D721Med (cell line): ENCODE measurements at regions not wholly inside any gene's neighbourhood (a gene's known extent, or its start where the extent isn't known, plus 50 kb on each side); places are given as distances from the start of the nearest gene placed in this dataset.

Source experiments
- DNase-seq: peaks from one replicate; pipeline ENCODE4 v3.0.0; 2011; ENCODE audit warnings: low spot score; ENCODE audit not compliant: insufficient read length
- FAIRE-seq: peaks from 2 replicates; lab custom pipeline; 2011; peaks lifted over from hg19 to GRCh38; lab: Jason Lieb, UNC
- TF ChIP-seq, protein P1 (sequence below): IDR thresholded peaks from 2 replicates; pipeline ENCODE4 v1.5.1; 2012; ENCODE audit warnings: mild to moderate bottlenecking, control low read depth; ENCODE audit not compliant: insufficient read depth; ENCODE audit errors: missing control alignments

DNA sequence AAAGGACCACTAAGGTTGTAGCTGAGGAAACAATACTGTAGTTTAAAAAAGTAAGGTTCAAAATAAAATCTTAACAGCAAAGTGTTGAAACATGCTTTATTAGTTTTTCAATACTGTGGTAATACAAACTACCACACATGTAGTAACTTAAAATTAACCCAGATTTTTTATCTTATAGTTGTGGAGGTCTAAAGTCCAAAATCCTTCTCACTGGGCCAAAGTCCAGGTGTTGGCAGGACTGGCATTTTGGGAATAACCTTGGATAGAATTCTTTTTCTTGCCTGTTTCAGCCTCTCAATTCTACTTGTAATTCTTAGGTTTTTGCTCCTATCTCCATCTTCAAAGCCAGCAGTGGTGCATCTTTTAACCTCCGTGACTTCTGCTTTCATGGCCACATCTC lies 942.0 kb downstream of the TSN start:
- DNase-seq (no peak), FAIRE-seq (no peak)

DNA sequence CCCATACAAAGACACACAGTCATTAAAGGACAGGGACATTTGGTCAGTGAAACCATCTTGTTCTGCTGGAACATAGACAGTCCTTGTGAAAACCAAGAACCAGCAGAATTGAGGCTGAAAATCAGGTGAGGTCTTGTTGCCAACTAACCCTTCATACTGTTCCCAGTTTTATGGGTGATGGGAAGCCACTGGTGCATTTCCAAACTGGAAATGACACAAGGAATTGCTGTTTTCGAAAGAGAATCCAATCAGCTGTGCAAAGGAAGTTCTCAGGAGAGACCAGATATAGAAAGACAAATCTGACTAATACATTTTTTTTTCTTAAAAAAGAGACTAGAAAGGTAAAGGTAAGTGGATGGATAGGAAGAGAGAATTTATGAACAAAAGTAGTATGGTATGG lies 948.2 kb downstream of the TSN start:
- DNase-seq (no peak), FAIRE-seq (no peak)
- TF ChIP-seq, protein P1, sequence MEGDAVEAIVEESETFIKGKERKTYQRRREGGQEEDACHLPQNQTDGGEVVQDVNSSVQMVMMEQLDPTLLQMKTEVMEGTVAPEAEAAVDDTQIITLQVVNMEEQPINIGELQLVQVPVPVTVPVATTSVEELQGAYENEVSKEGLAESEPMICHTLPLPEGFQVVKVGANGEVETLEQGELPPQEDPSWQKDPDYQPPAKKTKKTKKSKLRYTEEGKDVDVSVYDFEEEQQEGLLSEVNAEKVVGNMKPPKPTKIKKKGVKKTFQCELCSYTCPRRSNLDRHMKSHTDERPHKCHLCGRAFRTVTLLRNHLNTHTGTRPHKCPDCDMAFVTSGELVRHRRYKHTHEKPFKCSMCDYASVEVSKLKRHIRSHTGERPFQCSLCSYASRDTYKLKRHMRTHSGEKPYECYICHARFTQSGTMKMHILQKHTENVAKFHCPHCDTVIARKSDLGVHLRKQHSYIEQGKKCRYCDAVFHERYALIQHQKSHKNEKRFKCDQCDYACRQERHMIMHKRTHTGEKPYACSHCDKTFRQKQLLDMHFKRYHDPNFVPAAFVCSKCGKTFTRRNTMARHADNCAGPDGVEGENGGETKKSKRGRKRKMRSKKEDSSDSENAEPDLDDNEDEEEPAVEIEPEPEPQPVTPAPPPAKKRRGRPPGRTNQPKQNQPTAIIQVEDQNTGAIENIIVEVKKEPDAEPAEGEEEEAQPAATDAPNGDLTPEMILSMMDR: no peak

More for the DNA sequence above, 942.0 kb downstream of the TSN start:
- TF ChIP-seq, protein P1: no peak

DNA sequence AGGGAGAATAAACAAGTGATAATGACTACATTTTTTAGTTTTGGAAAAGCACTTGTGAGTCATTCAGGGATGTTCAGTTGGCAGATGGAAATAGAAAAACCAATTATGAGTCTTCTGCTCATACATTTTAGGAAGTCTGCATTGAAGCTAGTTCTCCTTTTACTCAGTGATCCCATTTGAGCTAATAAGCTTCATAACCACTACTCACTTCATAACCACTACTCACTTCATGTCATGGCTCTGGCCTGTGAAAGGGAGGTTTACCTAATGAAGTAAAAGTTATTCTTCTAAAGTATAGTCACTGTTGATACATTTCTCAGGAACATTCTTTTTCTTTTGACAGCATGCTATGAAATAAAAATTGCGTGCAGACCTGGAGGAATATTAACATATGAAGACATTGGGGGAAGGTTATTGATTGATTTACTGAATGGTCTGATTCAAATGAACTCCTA lies 948.7 kb downstream of the TSN start:
- TF ChIP-seq, protein P1: no peak
- FAIRE-seq: no peak
- no peak for DNase-seq

DNA sequence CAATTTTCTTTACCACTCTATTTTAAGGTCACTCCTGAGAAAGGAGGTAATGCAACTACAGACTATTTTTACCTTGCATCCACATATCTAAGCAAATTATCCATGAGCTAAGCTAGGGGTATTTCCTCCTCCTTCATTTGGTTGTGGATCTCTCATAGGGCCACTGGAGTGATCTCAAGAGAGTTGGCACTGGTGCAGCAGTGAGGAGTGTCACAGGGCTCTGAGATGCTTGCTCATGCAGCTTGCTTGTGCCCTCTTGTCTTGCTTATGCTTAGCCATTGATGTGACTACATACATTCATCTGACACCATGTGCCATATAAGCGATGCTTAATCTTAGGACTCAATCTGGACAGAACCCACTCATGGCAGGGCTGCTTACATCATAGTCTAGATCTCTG lies 950.3 kb downstream of the TSN start:
- no peak for FAIRE-seq
- no peak for DNase-seq
- TF ChIP-seq, protein P1: no peak

DNA sequence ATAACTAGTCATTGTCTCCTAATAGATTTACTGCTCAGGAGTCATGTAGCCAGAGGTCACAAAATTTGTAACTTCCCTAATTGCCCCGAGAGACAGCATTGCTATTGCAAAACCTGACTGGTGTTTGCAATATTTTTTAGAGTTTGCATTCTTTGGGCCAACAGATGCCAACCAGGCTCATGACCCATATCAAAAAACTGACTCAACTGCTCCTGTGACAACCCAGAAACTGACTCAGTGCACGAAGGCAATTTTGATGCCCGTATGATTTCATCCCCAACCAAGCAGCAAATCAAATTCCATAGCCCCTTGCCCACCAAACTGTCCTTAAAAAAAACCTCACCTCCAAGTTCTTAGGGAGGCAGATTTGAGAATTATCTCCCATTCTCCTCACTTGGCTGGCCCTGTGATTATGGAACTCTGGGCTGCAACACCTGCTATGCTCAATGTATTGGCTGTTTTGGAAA lies 951.3 kb downstream of the TSN start:
- TF ChIP-seq, protein P1: no peak
- no peak for DNase-seq
- no peak for FAIRE-seq

DNA sequence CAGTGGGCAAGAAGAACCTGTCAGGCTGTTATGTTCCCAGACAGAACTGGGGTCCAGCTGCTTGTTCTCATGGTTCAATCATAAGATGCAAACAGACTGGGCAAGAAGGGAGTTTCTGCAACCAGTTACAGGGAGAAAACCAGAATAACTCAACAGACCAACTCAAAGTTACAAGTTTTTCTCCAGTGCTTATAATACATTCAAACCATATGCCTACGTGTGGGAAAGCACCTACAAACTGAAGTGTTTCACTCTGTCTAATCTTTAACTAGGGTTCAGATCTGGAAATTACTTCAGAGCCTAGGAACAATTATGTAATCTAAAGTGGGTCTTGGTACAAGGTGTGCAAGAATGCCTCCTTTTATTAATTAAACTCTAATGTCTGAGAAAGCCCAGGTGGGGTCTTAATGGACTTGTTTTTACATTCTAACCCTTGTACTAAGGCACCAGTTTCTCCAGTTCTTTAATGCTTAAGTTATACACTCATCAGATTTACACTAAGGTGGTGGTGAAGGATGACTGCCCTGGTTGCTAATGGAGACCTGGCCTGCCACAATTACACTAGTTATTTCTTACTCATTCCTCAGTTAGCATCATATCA lies 951.9 kb downstream of the TSN start:
- TF ChIP-seq, protein P1: no peak
- DNase-seq (no peak), FAIRE-seq (no peak)

DNA sequence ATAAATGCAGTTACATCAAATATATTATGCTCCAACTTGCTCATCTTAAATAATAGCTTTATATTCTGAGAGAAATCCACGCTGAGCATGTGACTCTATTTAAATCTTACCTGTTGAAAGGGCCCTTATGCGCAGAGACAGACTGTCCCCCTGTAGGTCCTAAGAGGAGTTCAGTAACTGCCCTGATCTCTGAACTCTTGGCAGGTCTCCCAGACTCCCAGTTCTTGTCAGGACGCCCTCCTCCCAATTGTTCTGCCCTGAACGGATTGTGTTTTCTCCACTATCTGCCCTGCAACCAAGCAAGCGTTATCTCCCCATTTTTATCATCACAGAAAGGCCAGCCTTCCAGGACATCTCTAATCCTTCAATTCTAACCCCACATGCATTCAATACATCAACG lies 954.6 kb downstream of the TSN start:
- no peak for FAIRE-seq
- TF ChIP-seq, protein P1: no peak
- no peak for DNase-seq
